GM19455 (cell line): ENCODE measurements at regions not wholly inside any gene's neighbourhood (a gene's known extent, or its start where the extent isn't known, plus 50 kb on each side); places are given as distances from the start of the nearest gene placed in this dataset.

Source experiments
- ATAC-seq: cut with Tn5 transposase; IDR thresholded peaks from one replicate; pipeline ENCODE4 v1.9.1; 2021; ENCODE audit not compliant: unreplicated experiment

DNA sequence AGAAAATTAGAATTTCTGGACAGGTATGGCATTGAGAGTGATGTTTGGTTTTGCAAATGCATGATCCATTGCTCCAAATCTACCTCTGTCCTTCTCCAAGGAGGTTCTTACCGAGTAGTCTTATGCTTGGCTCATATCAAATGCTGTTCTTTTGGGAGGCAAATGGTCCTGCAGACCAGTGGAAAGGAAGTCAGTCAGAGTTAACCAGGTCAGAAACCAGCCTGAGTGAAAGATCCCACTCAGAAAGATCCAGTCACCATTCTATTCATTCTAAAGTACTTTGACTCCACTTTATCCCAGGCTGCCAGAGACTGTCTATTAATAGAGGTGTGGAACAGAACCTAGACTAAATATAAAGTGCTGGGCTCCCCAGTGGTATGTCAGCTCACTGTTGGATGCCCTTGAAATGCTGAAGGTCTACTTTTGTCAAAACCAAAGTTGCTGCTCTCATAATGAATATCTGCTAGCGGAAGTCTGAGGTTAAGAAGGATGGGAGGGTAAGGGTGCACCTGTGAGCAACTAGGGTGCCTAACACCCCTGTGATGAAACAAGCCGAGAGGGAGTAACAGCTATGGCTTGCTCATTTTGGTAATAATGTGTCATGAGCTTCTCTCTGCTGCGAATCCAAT, 302.2 kb downstream of the ZNF608 start:
- ATAC-seq: peak; percentile 100

DNA sequence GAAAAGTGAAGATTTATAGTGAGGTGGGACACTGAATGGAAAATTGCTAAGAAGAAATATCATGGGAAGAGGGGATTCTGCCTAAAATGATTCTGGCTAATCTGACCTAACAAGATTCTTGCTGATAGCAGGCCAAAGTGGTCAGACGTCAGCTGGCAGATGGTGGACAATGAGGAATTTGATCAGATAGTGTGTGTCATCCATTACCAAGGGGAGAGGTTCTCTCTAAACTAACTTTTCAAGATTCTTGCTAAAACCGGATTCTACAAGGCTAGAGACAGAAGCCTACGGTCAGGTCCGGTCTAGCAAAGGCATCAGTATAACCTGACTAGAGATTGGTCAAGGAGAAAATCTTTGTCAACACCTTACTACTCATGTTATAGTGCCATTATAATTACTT, 306.0 kb downstream of the ZNF608 start:
- ATAC-seq: no peak

DNA sequence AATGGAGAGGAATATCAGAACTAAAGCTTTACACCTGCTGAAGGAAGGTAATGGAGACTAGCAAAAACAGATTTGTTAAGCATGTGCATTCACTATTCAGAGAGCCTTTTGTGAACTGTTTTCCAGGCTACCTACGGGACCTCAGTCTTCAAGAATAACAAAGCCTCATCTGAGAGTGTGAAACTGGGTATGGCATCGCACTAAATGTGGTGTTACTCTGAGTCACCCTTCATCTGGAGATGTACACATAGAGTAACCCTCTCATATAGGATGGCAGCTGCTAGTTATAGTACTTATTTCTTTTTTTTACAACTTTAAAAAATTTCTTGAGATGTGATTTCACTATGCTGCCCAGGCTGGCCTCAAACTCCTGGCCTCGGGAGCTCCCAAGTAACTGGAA, 306.8 kb downstream of the ZNF608 start:
- ATAC-seq: no peak

DNA sequence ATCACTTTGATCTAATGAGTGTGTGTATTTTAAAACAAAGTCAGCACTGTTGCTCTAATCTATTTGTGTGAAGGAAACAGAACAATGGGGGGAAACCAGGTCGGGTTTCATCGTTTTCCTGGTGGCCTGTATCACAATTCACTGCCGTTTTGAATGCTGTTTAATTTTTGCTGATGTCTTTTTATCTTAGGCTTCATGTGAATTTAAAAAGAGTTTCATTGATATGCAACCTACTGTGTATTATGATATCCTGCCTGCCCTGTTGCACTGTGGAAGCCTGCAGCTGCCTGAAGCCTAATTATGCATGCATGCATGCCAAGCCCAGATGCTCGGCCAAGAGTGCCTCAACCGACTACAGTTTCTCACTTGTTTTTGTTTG, 307.5 kb downstream of the ZNF608 start:
- ATAC-seq: no peak

DNA sequence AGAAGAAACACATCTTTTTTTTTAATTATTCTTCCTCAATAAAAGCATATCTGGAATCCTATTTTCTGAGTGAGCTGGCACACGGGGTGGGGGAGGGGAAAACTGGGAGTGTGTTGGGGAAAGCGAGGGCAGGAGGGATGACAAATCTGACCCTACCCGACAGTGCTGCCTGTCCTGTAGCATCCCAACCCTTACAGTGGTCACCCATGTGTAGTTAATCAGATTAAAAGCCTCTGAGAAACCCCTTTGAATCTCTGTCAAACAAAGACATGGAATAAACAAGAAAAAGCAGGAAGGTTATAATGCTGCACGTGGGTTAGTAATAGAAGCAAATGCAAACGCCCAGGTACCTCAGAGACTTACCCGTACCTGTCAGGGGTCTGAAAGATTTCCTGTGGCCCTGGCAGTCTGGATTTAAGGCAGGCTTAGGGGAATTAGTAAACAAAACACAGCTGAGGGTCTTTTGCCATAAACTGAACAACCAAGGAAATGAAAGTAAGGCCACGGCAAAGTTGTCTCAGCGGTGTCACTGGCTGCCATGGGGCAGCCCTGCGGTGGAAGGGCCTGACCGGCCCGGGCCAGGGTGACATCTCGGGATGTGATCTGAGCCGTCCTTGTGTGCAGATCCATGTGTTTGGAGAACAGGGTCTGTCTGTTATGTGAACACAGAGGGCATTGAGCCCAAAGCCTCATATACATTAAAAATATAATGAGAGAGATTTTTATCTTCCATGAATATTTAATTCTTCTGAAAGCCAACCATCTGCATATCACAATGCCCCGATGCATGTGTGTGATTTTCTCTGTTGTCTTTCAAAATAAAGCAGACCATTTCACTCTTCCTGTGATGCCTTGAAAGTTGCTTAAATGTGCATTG, 308.2 kb downstream of the ZNF608 start:
- ATAC-seq: no peak

DNA sequence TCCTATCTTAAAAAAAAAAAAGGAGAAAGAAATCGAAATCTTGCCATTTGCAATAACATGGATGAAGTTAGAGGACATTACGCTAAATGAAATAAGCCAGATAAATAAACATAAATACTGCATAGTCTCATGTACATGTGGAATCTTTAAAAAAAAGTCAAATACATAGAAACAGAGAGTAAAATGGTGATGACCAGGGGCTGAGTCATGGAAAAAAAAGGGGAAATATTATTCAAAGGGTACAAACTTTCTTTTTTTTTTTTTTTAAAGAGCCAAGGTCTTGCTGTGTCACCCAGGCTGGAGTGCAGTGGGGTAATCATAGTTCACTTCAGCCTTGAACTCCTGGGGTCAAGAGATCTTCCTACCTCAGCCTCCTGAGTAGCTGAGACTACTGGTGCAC, 310.1 kb downstream of the ZNF608 start:
- no peak for ATAC-seq

DNA sequence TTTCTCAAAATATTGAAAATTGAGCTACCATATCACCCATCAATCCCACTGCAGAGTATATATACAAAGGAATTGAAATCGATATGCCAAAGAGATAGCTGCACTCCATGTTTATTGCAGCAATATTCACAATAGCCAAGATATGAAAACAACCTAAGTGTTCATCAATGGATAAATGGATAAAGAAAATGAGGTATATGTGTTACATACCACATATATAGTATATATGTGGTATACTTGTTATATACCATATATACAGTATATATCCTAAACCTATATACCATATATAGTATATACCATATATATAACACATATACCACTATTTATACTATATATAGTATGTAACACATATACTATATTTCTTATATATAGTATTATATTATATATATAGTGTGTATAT, 313.3 kb downstream of the ZNF608 start:
- no peak for ATAC-seq

DNA sequence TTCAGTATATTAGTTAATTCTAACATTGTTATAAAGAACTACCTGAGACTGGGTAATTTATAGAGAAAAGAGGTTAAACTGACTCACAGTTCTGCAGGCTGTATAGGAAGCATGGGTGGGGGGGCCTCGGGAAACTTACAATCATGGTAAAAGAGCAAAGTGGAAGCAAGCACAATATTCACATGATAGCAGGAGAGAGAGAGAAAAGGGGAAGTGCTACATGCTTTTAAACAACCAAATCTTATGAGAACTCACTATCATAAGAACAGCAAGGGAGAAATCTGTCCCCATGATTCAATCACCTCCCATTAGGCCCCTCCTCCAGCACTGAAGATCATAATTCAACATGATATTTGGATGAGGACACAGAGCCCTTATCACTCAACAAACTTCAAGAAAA, 324.9 kb downstream of the ZNF608 start:
- no peak for ATAC-seq

DNA sequence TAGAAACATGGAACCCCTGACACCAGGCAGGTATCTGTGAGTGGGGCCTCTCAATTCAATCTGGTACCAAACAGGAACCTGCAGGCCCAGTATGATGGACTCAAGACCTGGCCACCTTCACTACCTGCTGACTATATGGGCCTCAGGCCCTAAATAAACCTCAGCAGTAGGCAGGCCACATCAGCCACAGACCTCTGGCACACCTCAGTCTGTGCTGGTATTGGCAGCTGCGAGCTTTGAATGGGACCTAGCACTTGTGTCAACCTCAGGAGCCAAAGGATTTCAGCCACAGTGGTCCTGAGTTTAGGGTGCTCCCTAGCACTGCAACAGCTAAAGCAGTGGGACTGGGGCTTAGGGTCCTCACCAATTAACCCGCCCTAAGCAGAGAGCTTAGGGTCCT, 325.5 kb downstream of the ZNF608 start:
- no peak for ATAC-seq

DNA sequence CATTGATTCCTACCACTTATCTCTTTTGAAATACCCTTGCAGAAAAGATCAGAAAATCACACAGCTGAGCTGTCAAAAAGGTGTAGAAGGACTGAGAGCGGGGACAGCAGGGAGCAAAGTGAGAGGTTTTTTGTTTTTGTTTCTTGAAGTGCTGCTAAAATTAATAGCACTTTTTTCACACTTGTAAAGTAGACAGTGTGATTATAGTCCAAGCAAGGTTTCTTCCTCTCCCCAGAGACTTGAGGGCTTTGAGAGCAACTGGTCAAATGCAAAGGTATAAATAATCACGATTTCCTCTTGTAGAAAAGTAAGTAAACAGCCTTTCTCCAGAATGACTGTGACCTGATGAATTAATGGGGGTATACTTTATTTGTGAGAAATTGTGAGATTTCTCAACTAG, 326.9 kb downstream of the ZNF608 start:
- ATAC-seq: no peak

DNA sequence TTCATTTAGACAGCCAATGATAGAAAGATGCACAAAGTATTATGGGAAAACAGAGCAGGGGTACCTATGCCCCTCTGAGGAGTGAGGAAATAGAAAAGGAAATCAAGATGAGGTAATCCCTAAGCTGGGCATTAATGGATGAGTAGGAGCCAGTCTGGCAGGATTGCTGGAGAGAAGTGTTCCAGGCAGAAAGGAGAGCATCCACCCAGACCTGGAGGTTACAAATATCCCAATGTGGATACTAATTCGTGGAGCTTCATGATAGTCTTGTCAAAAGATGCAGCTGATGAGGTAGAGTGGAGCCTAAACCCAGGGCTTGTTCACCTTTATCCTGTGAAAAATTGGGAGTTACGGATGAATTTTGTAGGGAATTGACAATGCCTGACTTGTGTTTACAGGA, 328.0 kb downstream of the ZNF608 start:
- no peak for ATAC-seq

DNA sequence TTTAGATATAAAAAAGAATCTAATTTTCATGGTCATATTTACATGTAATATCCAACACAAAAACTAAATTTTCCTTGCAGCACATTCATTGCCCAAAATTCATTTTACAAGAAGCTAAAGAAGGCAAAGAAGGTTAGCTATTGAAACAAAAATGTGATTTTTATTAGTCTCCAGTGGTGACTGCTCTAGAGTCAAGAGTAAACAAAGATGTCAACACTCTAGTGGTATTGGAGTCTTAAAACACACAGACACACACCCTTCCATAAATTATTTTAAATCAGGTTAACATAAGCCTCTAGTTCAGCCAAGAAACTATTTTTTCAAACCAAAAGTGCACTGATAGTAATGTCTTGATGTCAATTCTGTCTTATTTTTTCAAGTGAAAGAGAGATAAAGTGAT, 329.2 kb downstream of the ZNF608 start:
- no peak for ATAC-seq

DNA sequence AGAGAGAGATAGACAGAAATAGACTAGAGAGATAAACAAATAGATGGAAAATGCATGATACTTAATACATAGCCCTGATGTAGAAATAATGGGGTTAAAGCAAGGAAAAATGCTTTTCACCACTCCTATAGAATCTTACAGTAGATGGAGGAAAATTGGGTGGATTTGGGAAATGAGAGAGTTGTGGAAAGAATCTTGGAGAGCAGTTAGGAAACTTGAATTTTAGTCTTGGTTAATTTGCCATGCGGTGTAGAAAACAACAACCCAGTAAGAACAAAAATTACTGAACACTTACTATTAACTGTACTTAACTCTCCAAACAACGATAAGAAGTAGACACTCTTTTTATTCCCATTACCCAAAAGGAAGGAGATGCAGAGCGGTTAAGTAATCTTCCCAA, 329.8 kb downstream of the ZNF608 start:
- no peak for ATAC-seq

DNA sequence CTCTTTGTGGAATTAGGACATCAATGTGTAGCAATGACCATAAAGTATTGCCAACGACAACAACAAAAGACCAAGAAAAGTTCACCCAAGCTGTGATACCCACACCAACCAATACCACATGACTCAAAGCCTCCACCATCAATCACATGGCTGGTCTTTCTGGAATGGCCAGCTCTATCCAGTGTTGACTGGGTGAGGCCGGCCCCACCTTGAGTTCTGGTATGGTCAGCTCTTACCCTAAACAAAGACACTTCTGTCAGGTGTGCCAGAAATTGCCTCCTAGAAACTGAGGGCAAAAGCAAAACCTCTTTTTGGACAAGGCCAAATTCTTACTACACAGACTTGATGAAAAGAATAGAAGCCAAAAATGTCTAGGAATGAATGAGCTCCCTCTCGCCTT, 331.5 kb downstream of the ZNF608 start:
- no peak for ATAC-seq

DNA sequence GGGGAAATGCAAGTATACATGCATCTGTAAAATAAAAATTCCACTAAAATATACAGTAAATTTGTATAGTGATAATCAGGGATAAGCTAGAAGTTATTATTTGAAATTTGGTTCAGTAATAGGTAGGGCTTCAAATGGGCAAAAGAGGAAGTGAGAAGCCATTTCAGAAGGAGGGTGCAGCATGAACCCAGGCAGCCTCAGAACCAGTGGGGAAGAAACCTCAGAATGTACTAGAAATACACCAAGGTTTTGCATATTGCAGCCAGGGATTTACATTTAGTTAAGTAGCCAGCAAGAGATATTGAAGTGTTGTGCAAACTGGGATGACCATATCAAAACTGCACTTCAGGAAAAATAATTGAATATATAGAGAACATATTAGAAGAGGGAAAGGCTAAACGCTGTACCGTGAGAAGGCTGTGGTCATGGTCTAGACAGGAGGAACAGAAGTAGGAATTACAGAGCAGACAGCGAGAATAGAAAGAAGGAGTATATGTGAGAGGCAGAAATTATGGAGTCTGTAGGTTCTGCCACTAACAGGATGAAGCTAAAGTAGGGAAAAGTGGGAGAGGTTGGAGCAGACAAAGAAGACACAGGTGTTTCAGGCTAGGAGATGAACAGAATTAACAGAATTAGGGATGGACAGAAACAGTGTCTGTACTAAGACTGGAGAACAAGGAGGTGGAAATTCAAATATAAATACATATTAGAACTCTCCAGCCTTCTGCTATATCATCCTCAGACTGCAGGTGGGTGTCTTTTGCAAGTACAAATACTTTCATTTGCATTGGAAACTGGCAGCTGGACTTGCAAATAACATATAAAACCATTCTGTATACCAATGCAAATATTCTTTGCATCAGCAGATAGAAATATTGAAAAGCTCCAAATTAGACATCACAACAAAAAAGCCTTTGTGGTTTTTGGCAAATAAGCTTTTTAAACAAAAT, 335.6 kb downstream of the ZNF608 start:
- peak; percentile 88 for ATAC-seq

DNA sequence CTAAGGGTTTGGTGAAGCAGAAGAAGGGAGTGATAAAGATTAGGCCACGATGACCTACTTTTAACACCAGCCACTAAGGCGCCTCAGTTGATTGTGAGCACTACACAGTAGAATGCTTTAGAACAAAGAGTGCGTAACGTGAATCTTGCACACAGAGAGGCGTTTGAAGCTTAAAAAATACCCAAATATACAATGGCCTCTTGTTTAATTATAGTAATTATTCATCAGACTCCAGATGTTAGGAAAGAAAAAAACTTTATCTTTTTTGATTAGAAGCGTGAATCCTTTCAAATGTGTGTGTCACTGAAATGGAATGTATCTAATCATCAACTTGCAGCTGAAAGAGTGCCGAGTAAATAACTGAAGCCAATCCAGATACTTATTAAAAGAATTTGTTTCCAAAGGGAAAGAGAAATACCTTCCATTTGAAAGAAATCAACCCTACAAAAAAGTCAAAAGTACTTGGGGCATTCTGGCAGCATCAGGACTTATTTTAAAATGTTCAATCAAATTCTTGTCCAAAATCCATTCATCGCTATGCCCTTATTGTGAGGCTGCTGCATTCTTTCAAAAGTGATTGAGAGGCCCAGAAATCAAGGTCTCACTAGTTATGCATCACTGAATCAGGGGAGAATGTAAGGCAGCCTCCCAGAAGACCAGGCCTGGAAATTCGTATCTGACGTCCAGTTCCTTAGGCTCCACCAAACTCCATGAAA, 337.5 kb downstream of the ZNF608 start:
- ATAC-seq: no peak

DNA sequence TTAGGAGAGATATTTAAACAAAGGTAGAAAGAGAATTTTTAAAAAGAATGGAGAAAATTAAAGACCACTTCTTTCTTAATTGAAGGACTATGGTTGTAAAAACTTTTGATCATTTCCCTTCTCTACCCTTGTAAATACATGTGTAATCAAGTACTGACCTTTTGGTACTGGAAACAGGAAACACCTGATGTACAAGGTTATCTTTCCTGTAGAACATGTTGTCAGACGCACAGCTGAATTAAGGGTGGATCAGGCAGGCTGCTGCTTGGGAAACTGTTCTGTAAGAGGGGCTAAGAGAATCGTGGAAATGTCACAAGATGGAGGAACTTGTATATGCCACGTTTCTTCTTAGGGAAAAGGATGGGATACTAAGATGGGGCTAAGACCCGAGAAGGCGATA, 341.6 kb downstream of the ZNF608 start:
- ATAC-seq: no peak

DNA sequence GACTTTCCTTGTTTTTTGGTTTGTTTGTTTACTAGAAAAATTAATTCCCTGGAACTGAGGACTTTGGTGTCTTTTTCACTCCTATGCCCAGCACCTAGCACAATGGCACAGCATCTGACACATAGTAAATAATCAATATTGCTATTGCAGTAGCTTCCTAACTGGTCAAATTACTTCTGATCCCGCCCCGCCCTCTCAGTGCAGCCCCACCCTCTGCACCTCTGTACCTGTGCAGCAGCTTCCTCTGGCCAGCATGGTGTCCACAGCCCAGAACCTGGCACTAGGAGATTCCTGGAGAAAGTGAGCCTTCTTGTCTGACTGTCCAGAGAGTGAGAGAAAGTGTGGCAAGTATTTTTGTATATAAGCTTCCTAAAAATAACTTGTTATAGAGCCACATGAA, 343.2 kb downstream of the ZNF608 start:
- ATAC-seq: no peak

DNA sequence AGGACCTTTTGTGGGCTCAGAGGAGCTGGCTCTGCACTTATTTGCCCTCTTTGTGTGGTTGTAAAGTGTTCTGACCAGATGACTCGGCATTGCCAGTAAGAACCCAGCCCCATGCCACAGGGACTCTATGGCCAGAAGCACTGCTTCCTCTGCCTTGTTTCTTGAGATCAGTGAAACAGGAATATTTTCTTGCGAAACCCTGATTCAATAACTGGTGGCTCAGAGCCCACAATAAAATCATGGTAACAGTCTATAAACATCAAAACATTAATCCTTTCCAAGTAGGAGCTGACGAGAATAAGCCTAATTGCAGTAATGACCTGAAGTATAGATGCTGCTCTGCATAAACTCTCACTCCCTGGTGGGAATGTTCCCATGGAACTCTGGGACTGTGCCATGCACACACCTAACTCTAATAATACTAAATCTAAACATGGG, 344.3 kb downstream of the ZNF608 start:
- no peak for ATAC-seq

DNA sequence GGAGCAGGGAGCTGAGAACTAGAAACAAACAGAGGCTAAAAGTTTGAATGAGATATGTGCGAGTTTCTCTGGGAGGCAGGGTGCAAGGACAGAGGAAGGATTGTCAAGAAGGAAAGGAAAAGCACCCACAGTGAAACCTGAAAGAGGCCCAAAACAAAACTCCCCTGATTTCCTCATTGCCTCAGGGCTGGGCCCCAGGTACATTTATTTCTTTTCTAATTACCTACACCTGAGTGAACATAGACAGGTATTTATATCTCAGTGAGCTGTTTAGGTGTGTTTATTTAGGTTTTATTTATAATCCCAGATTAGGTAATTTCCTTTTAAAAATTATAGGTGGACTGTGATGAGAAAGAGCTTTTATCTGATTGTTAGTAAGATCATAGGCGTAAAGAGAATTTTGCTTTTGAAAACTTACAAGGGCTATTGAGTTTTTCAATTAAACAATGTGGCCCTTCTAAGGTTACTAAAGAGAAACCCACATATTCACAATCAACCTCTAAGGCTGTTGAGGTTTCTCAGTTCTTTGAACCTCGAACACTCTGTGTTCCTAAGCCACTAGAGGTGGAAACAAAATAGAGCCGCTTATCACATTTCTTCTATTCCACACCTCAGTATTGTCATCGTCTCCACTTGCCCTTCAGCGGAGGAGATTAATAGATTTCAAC, 344.8 kb downstream of the ZNF608 start:
- ATAC-seq: no peak
